ENCODE measurements at regions not wholly inside any gene's neighbourhood (a gene's known extent, or its start where the extent isn't known, plus 50 kb on each side); places are given as distances from the start of the nearest gene placed in this dataset.

GRCh38 chr20:22180244-22180643 is 404.1 kb downstream of the FOXA2 start:
- TF ChIP-seq CTCF (IDR thresholded peaks at IDR 0.05) (no peak), POLR2A (IDR thresholded peaks at IDR 0.05) (no peak), POLR2AphosphoS5 (IDR thresholded peaks at IDR 0.05) (no peak)

Measured in breast epithelium (tissue), 3 donors.